GM12878 (cell line): ENCODE measurements at regions not wholly inside any gene's neighbourhood (a gene's known extent, or its start where the extent isn't known, plus 50 kb on each side); places are given as distances from the start of the nearest gene placed in this dataset.

ENCODE experiments used
- ATAC-seq: fragments of 200-7000 bp; cut with Tn5 transposase; 3 replicates; pipeline ENCODE4 v1.9.1; 2020; ENCODE audit warnings: mild to moderate bottlenecking, moderate library complexity
- BruUV-seq: library from RNA; stranded (reverse); fragments of 400-500 nt; replicated peaks from 2 replicates; lab custom pipeline; 2021; lab: Mats Ljungman, UMichigan
- CTCF ChIA-PET: fragments of 300-600 bp; sonication (Branson Sonifier 250); formaldehyde crosslinking; extraction: SDS; loops from one replicate; lab custom pipeline; 2021; ENCODE audit warnings: inconsistent platforms; lab: Yijun Ruan, JAX
- POLR2A ChIA-PET: fragments of 350-600 bp; formaldehyde crosslinking; extraction: SDS; loops from one replicate; lab custom pipeline; 2021; ENCODE audit warnings: inconsistent platforms; lab: Charles Lee
- RAD21 ChIA-PET: fragments of 300-600 bp; sonication (Branson Sonifier 250); formaldehyde crosslinking; loops from one replicate; lab custom pipeline; 2023; ENCODE audit warnings: antibody characterized with exemption; ENCODE audit not compliant: unreplicated experiment; lab: Charles Lee
- SMC1A ChIA-PET: fragments of 300-600 bp; sonication (Branson Sonifier 250); formaldehyde crosslinking; loops from one replicate; lab custom pipeline; 2023; ENCODE audit not compliant: unreplicated experiment, uncharacterized antibody; lab: Charles Lee
- DNase-seq: peaks from one replicate; pipeline ENCODE4 v3.0.0-alpha.2; 2011; ENCODE audit warnings: low read depth, low spot score
- FAIRE-seq: peaks from 3 replicates; lab custom pipeline; 2011; peaks lifted over from hg19 to GRCh38; lab: Jason Lieb, UNC
- H2AFZ ChIP-seq: 2 replicates; pipeline ENCODE4 v1.6.0; 2011; ENCODE audit warnings: low read depth, low read length, control low read depth; ENCODE audit not compliant: control insufficient read depth
- H3K27ac ChIP-seq: 2 replicates; pipeline ENCODE4 v1.5.1; 2011; ENCODE audit warnings: control low read depth; ENCODE audit not compliant: control insufficient read depth, insufficient read depth
- H3K27me3 ChIP-seq, 2 experiments: replicated peaks in 1 of 2; 2 replicates each; pipeline versions ENCODE4 v1.6.0 to v1.6.1; 2011; ENCODE audit warnings: low read length in 1 of 2; ENCODE audit not compliant: control insufficient read depth in 2 of 2, insufficient read depth in 2 of 2
- H3K36me3 ChIP-seq, 2 experiments: 2 replicates each; pipeline ENCODE4 v1.5.1; 2011; ENCODE audit warnings: low read length in 1 of 2; ENCODE audit not compliant: control insufficient read depth in 2 of 2, insufficient read depth in 2 of 2
- H3K4me1 ChIP-seq: 2 replicates; pipeline ENCODE4 v1.6.1; 2011; ENCODE audit warnings: mild to moderate bottlenecking, low read length, moderate library complexity, mixed read lengths; ENCODE audit not compliant: control insufficient read depth, insufficient read depth
- H3K4me2 ChIP-seq: 2 replicates; pipeline ENCODE4 v1.6.0; 2011; ENCODE audit warnings: control low read depth; ENCODE audit not compliant: control insufficient read depth, insufficient read depth
- H3K4me3 ChIP-seq: fragments of 200-600 bp; sonication (generic); 2 replicates; pipeline ENCODE4 v1.5.1; 2016
- H3K79me2 ChIP-seq: 2 replicates; pipeline ENCODE4 v1.6.0; 2011; ENCODE audit warnings: low read length; ENCODE audit not compliant: control insufficient read depth, insufficient read depth
- H3K9ac ChIP-seq: 2 replicates; pipeline ENCODE4 v1.8.0; 2011; ENCODE audit warnings: low read length, control low read depth, mixed read lengths; ENCODE audit not compliant: control insufficient read depth, insufficient read depth
- H3K9me3 ChIP-seq: replicated peaks from 3 replicates; pipeline ENCODE4 v1.5.1; 2011; ENCODE audit warnings: mild to moderate bottlenecking, low read length; ENCODE audit not compliant: control insufficient read depth, insufficient read depth
- H4K20me1 ChIP-seq: 2 replicates; pipeline ENCODE4 v1.6.0; 2011; ENCODE audit not compliant: control insufficient read depth, insufficient read depth
- CBFB ChIP-seq: IDR thresholded peaks from 2 replicates; pipeline ENCODE4 v1.6.1; 2016; ENCODE audit warnings: antibody characterized with exemption, low read depth
- CHD4 ChIP-seq: fragments of 200-600 bp; sonication (generic); IDR thresholded peaks from 2 replicates; pipeline ENCODE4 v1.6.1; 2016; ENCODE audit warnings: mild to moderate bottlenecking
- E4F1 ChIP-seq: fragments of 450-650 bp; IDR thresholded peaks from 2 replicates; pipeline ENCODE4 v1.6.1; 2018; ENCODE audit warnings: borderline replicate concordance, mild to moderate bottlenecking; ENCODE audit not compliant: partially characterized antibody
- ESRRA ChIP-seq: IDR thresholded peaks from 2 replicates; pipeline ENCODE4 v1.6.1; 2012; ENCODE audit warnings: mild to moderate bottlenecking, low read length, improper control_type of control experiment
- IKZF2 ChIP-seq, 2 experiments: fragments of 450-650 bp; IDR thresholded peaks; 2 replicates each; pipeline ENCODE4 v1.6.1; 2017; ENCODE audit warnings: mild to moderate bottlenecking in 2 of 2, moderate library complexity in 2 of 2
- MYB ChIP-seq: fragments of 150-350 bp; IDR thresholded peaks from 2 replicates; pipeline ENCODE4 v1.6.1; 2014; ENCODE audit warnings: mild to moderate bottlenecking, low read depth, low read length, borderline replicate concordance
- NRF1 ChIP-seq: conservative IDR thresholded peaks from 2 replicates; pipeline ENCODE4 v1.6.1; 2011; ENCODE audit warnings: mild to moderate bottlenecking, low read depth, low read length, improper control_type of control experiment
- PBX3 ChIP-seq: IDR thresholded peaks from 2 replicates; pipeline ENCODE4 v1.6.1; 2011; ENCODE audit warnings: mild to moderate bottlenecking, low read depth, low read length, moderate library complexity; ENCODE audit not compliant: insufficient replicate concordance
- RAD51 ChIP-seq: fragments of 450-650 bp; IDR thresholded peaks from 2 replicates; pipeline ENCODE4 v1.6.1; 2016; ENCODE audit warnings: moderate library complexity, mild to moderate bottlenecking, inconsistent platforms
- RB1 ChIP-seq: fragments of 450-650 bp; formaldehyde crosslinking; IDR thresholded peaks from 2 replicates; pipeline ENCODE4 v1.6.1; 2017; ENCODE audit warnings: mild to moderate bottlenecking, borderline replicate concordance
- RELB ChIP-seq: fragments of 450-650 bp; IDR thresholded peaks from 2 replicates; pipeline ENCODE4 v1.6.1; 2017; ENCODE audit warnings: low read depth, mild to moderate bottlenecking, moderate library complexity
- USF1 ChIP-seq: IDR thresholded peaks from 2 replicates; pipeline ENCODE4 v1.6.1; 2011; ENCODE audit warnings: borderline replicate concordance, low read depth, mild to moderate bottlenecking, moderate library complexity, mixed read lengths, low read length; ENCODE audit not compliant: insufficient read depth; ENCODE audit errors: extremely low read length
- WGBS: methylation state at CpG from one replicate; pipeline ENCODE4 v1.1.6; 2016; ENCODE audit warnings: low lambda C conversion rate; ENCODE audit not compliant: insufficient replicate concordance, insufficient coverage; ENCODE audit errors: missing lambda C conversion rate; 5-methylcytosine and 5-hydroxymethylcytosine counted together
- in situ Hi-C: fragments of 300-500 bp; cut with MboI; formaldehyde crosslinking; loops from 9 replicates; pipeline ENCODE4 v1.14.3; 2018; ENCODE audit warnings: mixed read lengths
- intact Hi-C: fragments of 100-400 bp; cut with micrococcal nuclease; formaldehyde crosslinking; loops from one replicate; pipeline ENCODE4 v1.14.2; 2022; ENCODE audit not compliant: unreplicated experiment

- H2AFZ ChIP-seq: no peak overlapping the region
- 43% methylated on average over 2 of the region's 2 CpGs for WGBS
- ATAC-seq: no peak
- no peaks in the 10 kb centered on the region for H3K79me2 ChIP-seq
- RAD21 ChIA-PET: no interaction called here
- no peak overlapping the region for H3K4me3 ChIP-seq
- POLR2A ChIA-PET: no interaction called here
- H3K4me1 ChIP-seq: no peaks in the 10 kb centered on the region
- intact Hi-C loops: no loop called here
- no peaks in the 10 kb centered on the region for H3K9me3 ChIP-seq
- H3K4me2 ChIP-seq: no peak overlapping the region
- CTCF ChIA-PET: no interaction called here
- FAIRE-seq: no peak
- TF ChIP-seq CBFB: no peak
- no peak for TF ChIP-seq ESRRA
- TF ChIP-seq RAD51: no peak
- no peak for TF ChIP-seq RELB
- TF ChIP-seq IKZF2 (IDR thresholded peaks at IDR 0.05): no peak
- TF ChIP-seq, all 136 proteins: peak for 0
- SMC1A ChIA-PET: no interaction called here
- no peak for DNase-seq
- in situ Hi-C loops: no loop called here
- peaks cover 0 to 2% of the 10 kb centered on the region in 2 experiments; a peak in 1 of 4 replicates for H3K27me3 ChIP-seq
- H4K20me1 ChIP-seq: no peaks in the 10 kb centered on the region
- H3K36me3 ChIP-seq: no peaks in the 10 kb centered on the region
- no peak overlapping the region for H3K27ac ChIP-seq
- no peak overlapping the region for H3K9ac ChIP-seq
- BruUV-seq: no TSS peak
These were observed 216.8 kb upstream of the SGK1 start for GRCh38 chr6:134534708-134535149.

- Histone ChIP-seq H3K9ac (no peak overlapping the region), H3K4me3 (no peak overlapping the region), H4K20me1 (no peaks in the 10 kb centered on the region), H3K79me2 (no peaks in the 10 kb centered on the region), H3K27ac (no peak overlapping the region), H3K4me1 (no peaks in the 10 kb centered on the region), H3K4me2 (no peak overlapping the region), H3K36me3 (no peaks in the 10 kb centered on the region), H3K9me3 (no peaks in the 10 kb centered on the region), H3K27me3 (peaks cover 0 to 2% of the 10 kb centered on the region in 2 experiments; a peak in 1 of 4 replicates), H2AFZ (no peak overlapping the region)
- ATAC-seq (no peak), DNase-seq (no peak), FAIRE-seq (no peak)
- POLR2A ChIA-PET: no interaction called here
- SMC1A ChIA-PET: no interaction called here
- in situ Hi-C loops: no loop called here
- WGBS: 71% methylated on average over 3 of the region's 3 CpGs
- intact Hi-C loops: no loop called here
- RAD21 ChIA-PET: no interaction called here
- CTCF ChIA-PET: no interaction called here
- BruUV-seq: no TSS peak
- TF ChIP-seq PBX3 (no peak), USF1 (no peak), MYB (no peak), NRF1 (no peak), CHD4 (no peak), RB1 (no peak), E4F1 (no peak)
These were observed 216.1 kb upstream of the SGK1 start for GRCh38 chr6:134533991-134534390.
